Nephron progenitor cell (in vitro differentiated cells): ENCODE measurements at regions not wholly inside any gene's neighbourhood (a gene's known extent, or its start where the extent isn't known, plus 50 kb on each side); places are given as distances from the start of the nearest gene placed in this dataset.

Experiments used
- DNase-seq: peaks from one replicate; pipeline ENCODE4 v3.0.0; 2021
- H3K27ac Mint-ChIP-seq: 2 replicates; pipeline ENCODE4 v1.8.0; 2021; ENCODE audit warnings: mild to moderate bottlenecking, moderate library complexity, mixed read lengths
- H3K27me3 Mint-ChIP-seq: 2 replicates; pipeline ENCODE4 v1.8.0; 2021; ENCODE audit warnings: mild to moderate bottlenecking, low read depth, mixed read lengths; ENCODE audit not compliant: poor library complexity
- H3K36me3 Mint-ChIP-seq: 2 replicates; pipeline ENCODE4 v1.8.0; 2021; ENCODE audit warnings: low read depth, mixed read lengths
- H3K4me1 Mint-ChIP-seq: 2 replicates; pipeline ENCODE4 v1.8.0; 2021; ENCODE audit warnings: mixed read lengths
- H3K4me3 Mint-ChIP-seq: 2 replicates; pipeline ENCODE4 v1.8.0; 2021; ENCODE audit warnings: mild to moderate bottlenecking, moderate library complexity, mixed read lengths
- H3K9me3 Mint-ChIP-seq: 2 replicates; pipeline ENCODE4 v1.8.0; 2021; ENCODE audit warnings: mild to moderate bottlenecking, moderate library complexity, mixed read lengths
- TF ChIP-seq, protein P1 (sequence below): fragments of 200-600 bp; sonication (generic); IDR thresholded peaks from 2 replicates; pipeline ENCODE4 v1.5.0; 2021; ENCODE audit warnings: antibody characterized with exemption

DNA sequence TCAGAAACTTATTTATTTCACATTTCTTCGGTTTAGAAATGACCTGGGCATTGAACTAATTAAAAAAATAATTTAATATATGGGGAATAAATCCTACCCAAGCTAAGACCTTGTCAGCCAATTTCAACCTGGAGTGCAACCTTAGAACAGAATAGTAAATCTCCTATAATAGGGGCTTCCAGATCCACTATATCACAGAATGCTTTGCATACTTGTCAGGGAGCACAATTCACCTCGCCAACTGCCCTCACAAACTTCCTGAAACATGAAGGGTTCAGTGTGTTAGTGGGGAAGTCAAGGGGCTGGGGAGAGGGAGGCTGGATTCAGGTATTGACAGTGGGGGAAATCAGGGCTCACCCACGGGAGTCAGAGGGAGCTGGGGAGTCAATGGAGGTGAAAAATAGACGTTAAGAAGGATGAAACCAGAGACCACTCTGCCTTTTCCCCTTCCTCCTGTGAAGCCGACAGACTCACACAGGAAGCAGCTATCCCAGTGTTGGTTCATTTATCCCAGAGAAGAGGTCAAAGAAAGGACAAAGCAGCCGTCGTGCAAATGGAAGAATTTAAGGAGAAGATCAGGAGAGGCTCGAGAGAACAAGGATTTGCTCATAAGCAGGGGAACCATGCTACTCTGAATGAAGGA is 453.3 kb downstream of the NUF2 start:
- TF ChIP-seq, protein P1, sequence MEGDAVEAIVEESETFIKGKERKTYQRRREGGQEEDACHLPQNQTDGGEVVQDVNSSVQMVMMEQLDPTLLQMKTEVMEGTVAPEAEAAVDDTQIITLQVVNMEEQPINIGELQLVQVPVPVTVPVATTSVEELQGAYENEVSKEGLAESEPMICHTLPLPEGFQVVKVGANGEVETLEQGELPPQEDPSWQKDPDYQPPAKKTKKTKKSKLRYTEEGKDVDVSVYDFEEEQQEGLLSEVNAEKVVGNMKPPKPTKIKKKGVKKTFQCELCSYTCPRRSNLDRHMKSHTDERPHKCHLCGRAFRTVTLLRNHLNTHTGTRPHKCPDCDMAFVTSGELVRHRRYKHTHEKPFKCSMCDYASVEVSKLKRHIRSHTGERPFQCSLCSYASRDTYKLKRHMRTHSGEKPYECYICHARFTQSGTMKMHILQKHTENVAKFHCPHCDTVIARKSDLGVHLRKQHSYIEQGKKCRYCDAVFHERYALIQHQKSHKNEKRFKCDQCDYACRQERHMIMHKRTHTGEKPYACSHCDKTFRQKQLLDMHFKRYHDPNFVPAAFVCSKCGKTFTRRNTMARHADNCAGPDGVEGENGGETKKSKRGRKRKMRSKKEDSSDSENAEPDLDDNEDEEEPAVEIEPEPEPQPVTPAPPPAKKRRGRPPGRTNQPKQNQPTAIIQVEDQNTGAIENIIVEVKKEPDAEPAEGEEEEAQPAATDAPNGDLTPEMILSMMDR = no peak
- Mint-ChIP-seq H3K36me3 (peaks cover 19% of the 10 kb centered on the region), H3K4me1 (peaks cover 58% of the 10 kb centered on the region), H3K9me3 (peaks cover 38% of the 10 kb centered on the region), H3K4me3 (peak overlapping the region; percentile 64), H3K27ac (peak overlapping the region; percentile 100), H3K27me3 (peaks cover 3% of the 10 kb centered on the region)
- DNase-seq = peak; percentile 11

- TF ChIP-seq, protein P1 = no peak
- Mint-ChIP-seq H3K9me3 (peaks cover 59% of the 10 kb centered on the region), H3K27ac (no peak overlapping the region), H3K36me3 (peaks cover 25% of the 10 kb centered on the region), H3K27me3 (no peaks in the 10 kb centered on the region), H3K4me1 (peaks cover 38% of the 10 kb centered on the region), H3K4me3 (no peak overlapping the region)
- no peak for DNase-seq
Observed at GRCh38 chr1:163777205-163777604, 455.5 kb downstream of the NUF2 start.

GRCh38 chr1:163781146-163781545 is 459.4 kb downstream of the NUF2 start:
- Mint-ChIP-seq H3K36me3 (peaks cover 25% of the 10 kb centered on the region), H3K9me3 (peaks cover 51% of the 10 kb centered on the region), H3K27ac (no peak overlapping the region), H3K4me1 (peaks cover 3% of the 10 kb centered on the region), H3K4me3 (no peak overlapping the region), H3K27me3 (peaks cover 4% of the 10 kb centered on the region)
- TF ChIP-seq, protein P1 = no peak
- DNase-seq = no peak

DNA sequence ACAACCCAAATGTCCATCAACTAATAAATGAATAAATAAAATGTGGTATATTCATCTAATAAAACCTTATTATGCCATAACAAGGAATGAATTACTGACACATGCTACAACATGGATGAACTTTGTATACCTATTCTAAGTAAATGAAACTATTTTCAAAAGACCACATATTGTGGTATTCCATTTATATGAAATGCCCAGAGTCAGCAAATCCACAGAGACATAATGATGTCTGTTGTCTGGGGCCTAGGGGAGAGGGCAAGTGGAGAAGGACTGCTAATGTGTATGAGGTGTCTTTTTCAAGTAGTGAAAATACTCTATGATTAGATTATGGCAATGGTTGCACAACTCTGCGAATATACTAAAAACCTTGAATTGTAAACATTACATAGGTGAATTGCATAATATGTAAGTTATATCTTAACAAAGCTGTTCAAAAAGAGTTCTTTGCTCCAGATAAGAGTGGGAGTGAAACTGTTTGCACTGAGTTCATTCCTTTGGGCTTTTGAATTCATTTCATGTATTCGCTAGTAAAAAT is 464.2 kb downstream of the NUF2 start:
- Mint-ChIP-seq H3K4me1 (no peaks in the 10 kb centered on the region), H3K27ac (no peak overlapping the region), H3K9me3 (peaks cover 13% of the 10 kb centered on the region), H3K27me3 (peaks cover 6% of the 10 kb centered on the region), H3K4me3 (no peak overlapping the region), H3K36me3 (peaks cover 6% of the 10 kb centered on the region)
- DNase-seq = no peak
- TF ChIP-seq, protein P1 = no peak

GRCh38 chr1:163789911-163790310 is 468.2 kb downstream of the NUF2 start:
- no peak overlapping the region for H3K27ac Mint-ChIP-seq
- DNase-seq = no peak
- peaks cover 6% of the 10 kb centered on the region for H3K27me3 Mint-ChIP-seq
- TF ChIP-seq, protein P1 = no peak
- no peak overlapping the region for H3K4me3 Mint-ChIP-seq
- no peaks in the 10 kb centered on the region for H3K36me3 Mint-ChIP-seq
- peaks cover 20% of the 10 kb centered on the region for H3K9me3 Mint-ChIP-seq
- no peaks in the 10 kb centered on the region for H3K4me1 Mint-ChIP-seq

- Mint-ChIP-seq H3K27me3 (no peaks in the 10 kb centered on the region), H3K27ac (no peak overlapping the region), H3K4me1 (no peaks in the 10 kb centered on the region), H3K36me3 (no peaks in the 10 kb centered on the region), H3K9me3 (peaks cover 20% of the 10 kb centered on the region), H3K4me3 (no peak overlapping the region)
- TF ChIP-seq, protein P1 = no peak
- DNase-seq = no peak
Observed at GRCh38 chr1:163794551-163794950, 472.8 kb downstream of the NUF2 start.
